D721Med (cell line): ENCODE measurements at regions not wholly inside any gene's neighbourhood (a gene's known extent, or its start where the extent isn't known, plus 50 kb on each side); places are given as distances from the start of the nearest gene placed in this dataset.
"Not testable (repeated sequence)": the region's sequence is repeated elsewhere in the genome, so short reads cannot be mapped to it uniquely, and the experiment has no call there.

Experiments
- DNase-seq: peaks from one replicate; pipeline ENCODE4 v3.0.0; 2011; ENCODE audit warnings: low spot score; ENCODE audit not compliant: insufficient read length
- FAIRE-seq: peaks from 2 replicates; lab custom pipeline; 2011; peaks lifted over from hg19 to GRCh38; lab: Jason Lieb, UNC
- CTCF ChIP-seq: IDR thresholded peaks from 2 replicates; pipeline ENCODE4 v1.5.1; 2012; ENCODE audit warnings: mild to moderate bottlenecking, control low read depth; ENCODE audit not compliant: insufficient read depth; ENCODE audit errors: missing control alignments

DNA sequence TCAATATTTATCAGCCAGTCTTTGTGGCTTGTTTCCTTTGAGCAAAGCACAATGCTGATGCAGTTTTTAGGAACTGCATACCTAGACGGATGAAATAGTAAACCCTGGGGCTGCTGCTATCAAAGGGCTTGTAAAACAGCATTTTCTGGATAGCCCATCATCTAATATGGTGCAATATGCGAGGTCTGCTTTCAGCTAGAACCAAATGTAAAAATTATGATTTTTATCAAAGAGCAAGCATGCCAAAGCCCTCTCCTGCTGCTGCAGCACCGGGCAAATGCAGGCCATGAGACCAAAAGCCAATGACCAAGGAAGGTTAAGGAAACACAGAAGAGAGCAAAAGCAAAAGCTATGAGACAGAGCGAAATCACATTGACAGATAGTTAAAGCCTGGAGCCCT, 1000.4 kb downstream of the MAT2B start:
- TF ChIP-seq CTCF, result no peak
- FAIRE-seq (no peak), DNase-seq (no peak)

DNA sequence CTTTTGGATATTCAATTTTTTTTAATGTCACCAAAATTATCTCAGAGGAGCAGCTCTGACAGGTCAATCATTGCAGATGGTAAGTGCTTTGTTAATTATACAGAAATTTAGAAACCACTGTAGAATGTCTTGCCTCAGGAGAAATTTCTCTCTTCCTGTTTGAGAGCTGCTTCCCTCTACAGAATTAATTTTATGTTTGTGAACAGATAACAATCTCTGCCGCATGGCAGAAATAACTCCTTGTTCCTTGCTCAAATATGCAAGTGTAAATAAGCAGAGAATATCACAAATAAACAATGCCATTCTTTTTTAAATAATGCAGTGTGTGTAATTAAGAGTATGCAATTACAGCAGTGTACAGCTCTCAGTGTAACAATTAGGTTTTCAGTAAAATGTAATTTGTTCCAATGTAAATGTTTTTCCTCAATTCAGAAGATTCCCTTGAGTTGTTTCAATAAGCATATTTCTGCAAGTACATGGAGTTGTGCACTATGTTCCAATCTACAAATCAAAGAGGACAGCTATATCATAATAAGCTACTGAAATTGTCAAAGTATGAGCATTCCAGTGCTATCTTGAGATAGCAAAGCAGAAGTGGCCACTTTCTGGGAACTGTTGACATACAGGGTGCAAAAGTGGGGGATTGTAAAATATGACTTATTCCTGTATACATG, 1012.8 kb downstream of the MAT2B start:
- DNase-seq, result no peak
- no peak for TF ChIP-seq CTCF
- no peak for FAIRE-seq

DNA sequence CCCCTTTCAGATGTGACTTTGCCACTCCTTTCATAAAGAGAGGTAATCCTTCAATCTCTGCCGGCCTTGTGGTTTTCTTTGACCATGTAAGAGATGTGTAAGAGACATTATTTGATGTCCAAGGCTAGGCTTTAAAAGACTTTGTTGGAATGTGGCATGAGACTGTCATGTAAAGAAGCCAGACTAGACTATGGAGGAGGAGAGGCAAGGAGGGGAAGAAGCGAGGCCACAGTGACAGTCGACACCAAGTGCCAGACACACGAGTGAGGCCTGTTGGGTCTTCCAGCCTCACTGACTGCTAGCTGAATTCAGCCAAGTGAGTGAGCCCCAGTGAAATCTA, 1013.3 kb downstream of the MAT2B start:
- no peak for DNase-seq
- no peak for FAIRE-seq
- TF ChIP-seq CTCF, result no peak

GRCh38 chr5:164532235-164532900, 1026.9 kb downstream of the MAT2B start:
- no peak for FAIRE-seq

DNA sequence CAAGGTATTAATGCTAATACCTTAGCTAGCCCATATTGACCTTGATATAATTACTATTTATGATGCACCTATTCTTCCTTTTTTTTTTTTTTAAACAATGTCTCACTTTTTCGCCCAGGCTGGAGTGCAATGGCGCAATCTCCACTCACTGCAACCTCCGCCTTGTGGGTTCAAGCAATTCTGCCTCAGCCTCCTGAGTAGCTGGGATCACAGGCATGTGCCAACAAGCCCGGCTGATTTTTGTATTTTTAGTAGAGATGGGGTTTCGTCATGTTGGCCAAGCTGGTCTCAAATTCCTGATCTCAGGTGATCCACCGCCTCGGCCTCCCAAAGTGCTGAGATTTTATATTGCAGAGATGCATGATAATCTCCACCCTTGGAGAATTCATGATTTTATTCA, 1028.0 kb downstream of the MAT2B start:
- FAIRE-seq, result not testable (repeated sequence)

More at GRCh38 chr5:164532235-164532900, 1026.9 kb downstream of the MAT2B start:
- DNase-seq, result no peak
- TF ChIP-seq CTCF, result no peak

GRCh38 chr5:164540174-164540573, 1034.8 kb downstream of the MAT2B start:
- FAIRE-seq (no peak), DNase-seq (no peak)
- no peak for TF ChIP-seq CTCF

More for the DNA sequence above, 1028.0 kb downstream of the MAT2B start:
- not testable (repeated sequence) for DNase-seq

DNA sequence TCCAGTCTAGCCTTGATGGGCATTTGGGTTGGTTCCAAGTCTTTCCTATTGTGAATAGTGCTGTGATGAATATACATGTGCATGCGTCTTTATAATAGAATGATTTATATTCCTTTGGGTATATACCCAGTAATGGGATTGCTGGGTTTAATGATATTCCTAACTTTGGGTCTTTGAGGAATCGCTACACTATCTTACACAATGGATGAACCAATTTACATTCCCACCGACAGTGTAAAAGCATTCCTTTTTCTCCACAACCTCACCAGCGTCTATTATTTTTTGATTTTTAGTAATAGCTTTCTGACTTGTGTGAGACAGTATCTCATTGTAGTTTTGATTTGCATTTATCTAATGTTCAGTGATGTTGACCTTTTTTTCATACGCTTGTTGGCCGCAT, 1040.1 kb downstream of the MAT2B start:
- no peak for FAIRE-seq
- no peak for TF ChIP-seq CTCF

More for the DNA sequence above, 1040.1 kb downstream of the MAT2B start:
- no peak for DNase-seq
